ENCODE measurements at regions not wholly inside any gene's neighbourhood (a gene's known extent, or its start where the extent isn't known, plus 50 kb on each side); places are given as distances from the start of the nearest gene placed in this dataset.

DNA sequence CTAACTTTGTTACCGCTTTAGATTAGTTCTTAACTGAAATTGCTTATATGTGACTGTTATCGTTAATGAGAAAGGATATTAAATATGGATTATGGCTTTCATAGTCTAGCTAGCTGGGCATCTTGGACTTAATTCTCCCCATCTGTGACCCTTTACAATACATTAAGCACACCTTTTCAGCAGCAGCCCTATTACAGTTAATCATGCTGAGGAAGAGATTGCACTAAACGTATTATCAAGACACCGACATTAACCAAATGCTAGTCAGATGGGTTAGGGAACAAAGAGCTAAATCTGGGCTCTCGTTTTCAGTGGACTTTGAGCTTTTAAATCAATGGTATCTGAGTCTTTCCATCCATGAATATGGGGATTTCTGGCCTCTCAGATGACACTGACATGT is 447.5 kb upstream of the DCN start:
- TF ChIP-seq, protein P1, sequence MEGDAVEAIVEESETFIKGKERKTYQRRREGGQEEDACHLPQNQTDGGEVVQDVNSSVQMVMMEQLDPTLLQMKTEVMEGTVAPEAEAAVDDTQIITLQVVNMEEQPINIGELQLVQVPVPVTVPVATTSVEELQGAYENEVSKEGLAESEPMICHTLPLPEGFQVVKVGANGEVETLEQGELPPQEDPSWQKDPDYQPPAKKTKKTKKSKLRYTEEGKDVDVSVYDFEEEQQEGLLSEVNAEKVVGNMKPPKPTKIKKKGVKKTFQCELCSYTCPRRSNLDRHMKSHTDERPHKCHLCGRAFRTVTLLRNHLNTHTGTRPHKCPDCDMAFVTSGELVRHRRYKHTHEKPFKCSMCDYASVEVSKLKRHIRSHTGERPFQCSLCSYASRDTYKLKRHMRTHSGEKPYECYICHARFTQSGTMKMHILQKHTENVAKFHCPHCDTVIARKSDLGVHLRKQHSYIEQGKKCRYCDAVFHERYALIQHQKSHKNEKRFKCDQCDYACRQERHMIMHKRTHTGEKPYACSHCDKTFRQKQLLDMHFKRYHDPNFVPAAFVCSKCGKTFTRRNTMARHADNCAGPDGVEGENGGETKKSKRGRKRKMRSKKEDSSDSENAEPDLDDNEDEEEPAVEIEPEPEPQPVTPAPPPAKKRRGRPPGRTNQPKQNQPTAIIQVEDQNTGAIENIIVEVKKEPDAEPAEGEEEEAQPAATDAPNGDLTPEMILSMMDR (IDR thresholded peaks at IDR 0.05; ENCODE audit: insufficient read depth, low read length): no peak
- TF ChIP-seq REST (IDR thresholded peaks at IDR 0.05; ENCODE audit: insufficient replicate concordance, low read depth): no peak
- no peak for TF ChIP-seq POLR2AphosphoS5 (IDR thresholded peaks at IDR 0.05; ENCODE audit: low read depth)
- TF ChIP-seq GABPA (IDR thresholded peaks at IDR 0.05; ENCODE audit: low read depth): no peak
